GM12865 (cell line): ENCODE measurements at regions not wholly inside any gene's neighbourhood (a gene's known extent, or its start where the extent isn't known, plus 50 kb on each side); places are given as distances from the start of the nearest gene placed in this dataset.

ENCODE experiments used
- DNase-seq: peaks from one replicate; pipeline ENCODE4 v3.0.0; 2010; ENCODE audit warnings: low read depth
- H3K4me3 ChIP-seq: 2 replicates; pipeline ENCODE4 v1.5.1; 2011; ENCODE audit warnings: mild to moderate bottlenecking, low read depth, low read length, control low read depth
- TF ChIP-seq, protein P1 (sequence below): IDR thresholded peaks from 2 replicates; pipeline ENCODE4 v1.5.1; 2011; ENCODE audit warnings: low read length, control low read depth, low read depth, inconsistent platforms; ENCODE audit not compliant: insufficient read depth; ENCODE audit errors: missing control alignments

DNA sequence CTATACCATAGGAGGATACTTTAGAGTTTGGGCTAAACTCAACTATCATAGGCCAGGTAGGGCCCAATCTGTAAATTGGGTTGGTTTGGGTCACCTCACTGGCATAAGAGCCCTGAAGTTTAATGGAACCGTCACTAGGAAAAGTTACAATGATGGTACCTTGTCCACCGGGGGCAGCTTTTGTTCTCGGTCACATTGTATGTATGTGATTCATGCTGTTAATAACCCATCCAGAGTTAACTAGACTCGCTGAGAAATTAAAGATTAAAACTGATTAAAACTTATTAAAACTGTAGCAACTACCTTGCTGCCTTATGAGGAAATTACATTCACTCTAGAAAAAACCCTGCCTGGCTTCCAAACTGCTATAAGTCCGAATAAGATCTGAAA lies 145.0 kb upstream of the TMCO5A start:
- no peak for DNase-seq
- TF ChIP-seq, protein P1, sequence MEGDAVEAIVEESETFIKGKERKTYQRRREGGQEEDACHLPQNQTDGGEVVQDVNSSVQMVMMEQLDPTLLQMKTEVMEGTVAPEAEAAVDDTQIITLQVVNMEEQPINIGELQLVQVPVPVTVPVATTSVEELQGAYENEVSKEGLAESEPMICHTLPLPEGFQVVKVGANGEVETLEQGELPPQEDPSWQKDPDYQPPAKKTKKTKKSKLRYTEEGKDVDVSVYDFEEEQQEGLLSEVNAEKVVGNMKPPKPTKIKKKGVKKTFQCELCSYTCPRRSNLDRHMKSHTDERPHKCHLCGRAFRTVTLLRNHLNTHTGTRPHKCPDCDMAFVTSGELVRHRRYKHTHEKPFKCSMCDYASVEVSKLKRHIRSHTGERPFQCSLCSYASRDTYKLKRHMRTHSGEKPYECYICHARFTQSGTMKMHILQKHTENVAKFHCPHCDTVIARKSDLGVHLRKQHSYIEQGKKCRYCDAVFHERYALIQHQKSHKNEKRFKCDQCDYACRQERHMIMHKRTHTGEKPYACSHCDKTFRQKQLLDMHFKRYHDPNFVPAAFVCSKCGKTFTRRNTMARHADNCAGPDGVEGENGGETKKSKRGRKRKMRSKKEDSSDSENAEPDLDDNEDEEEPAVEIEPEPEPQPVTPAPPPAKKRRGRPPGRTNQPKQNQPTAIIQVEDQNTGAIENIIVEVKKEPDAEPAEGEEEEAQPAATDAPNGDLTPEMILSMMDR: no peak
- H3K4me3 ChIP-seq: no peak overlapping the region

DNA sequence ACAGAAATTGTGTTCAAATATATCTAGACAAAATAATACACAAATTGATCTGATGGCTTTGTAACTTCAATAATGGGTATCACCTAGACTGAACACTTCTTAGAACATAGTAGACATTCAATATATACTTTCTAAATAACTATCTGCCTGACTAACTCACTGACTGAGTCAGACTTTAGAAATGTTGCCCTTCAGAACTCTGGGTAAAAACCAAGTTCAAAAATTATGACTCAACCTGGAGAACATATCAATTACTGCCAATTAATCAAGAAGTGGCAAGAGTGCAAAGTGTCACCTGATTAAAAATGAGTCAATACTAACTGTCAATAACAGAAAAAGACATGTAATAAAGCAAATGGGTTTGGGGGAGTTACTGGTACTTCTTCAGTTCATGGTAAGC lies 144.6 kb upstream of the TMCO5A start:
- TF ChIP-seq, protein P1: no peak
- no peak for DNase-seq
- H3K4me3 ChIP-seq: no peak overlapping the region

DNA sequence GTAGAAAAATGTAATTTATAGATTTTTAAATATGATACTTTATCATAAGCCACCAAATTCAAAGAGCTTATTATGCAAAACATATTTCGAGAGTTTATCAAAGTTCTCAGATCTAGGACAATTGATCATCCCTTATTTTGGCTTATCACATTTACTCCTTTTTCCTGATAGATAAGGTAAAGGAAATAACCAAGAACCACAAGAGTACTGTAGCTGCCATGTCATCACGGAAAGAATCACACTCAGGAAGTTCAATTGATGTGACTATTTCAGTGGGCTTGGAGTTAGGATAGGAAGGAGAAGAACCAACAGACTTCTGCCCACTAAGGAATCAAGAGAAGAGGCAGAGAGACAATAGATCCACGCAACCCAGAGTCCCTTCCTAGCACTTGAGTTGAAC lies 142.7 kb upstream of the TMCO5A start:
- TF ChIP-seq, protein P1: no peak

DNA sequence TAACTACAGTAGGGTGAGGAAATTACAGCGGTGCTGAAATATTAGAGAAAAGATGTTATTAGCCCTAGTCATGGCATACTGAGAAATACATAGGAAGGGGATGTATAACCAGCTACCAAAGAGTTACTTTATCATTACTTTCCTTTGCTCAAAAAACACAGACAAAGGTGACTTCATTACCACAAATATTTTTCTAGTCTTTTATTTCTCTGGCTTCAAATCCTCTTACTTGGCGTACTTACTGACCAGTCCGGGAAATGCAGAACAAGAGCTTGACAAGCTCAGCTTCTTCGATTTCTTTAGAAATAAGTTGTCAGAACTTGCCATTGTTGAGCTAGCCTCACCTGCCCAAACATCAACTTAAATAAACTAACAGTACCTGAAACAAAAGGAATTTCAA lies 142.1 kb upstream of the TMCO5A start:
- DNase-seq: no peak
- TF ChIP-seq, protein P1: no peak
- no peak overlapping the region for H3K4me3 ChIP-seq

More for the DNA sequence above, 142.7 kb upstream of the TMCO5A start:
- no peak for DNase-seq
- H3K4me3 ChIP-seq: no peak overlapping the region

DNA sequence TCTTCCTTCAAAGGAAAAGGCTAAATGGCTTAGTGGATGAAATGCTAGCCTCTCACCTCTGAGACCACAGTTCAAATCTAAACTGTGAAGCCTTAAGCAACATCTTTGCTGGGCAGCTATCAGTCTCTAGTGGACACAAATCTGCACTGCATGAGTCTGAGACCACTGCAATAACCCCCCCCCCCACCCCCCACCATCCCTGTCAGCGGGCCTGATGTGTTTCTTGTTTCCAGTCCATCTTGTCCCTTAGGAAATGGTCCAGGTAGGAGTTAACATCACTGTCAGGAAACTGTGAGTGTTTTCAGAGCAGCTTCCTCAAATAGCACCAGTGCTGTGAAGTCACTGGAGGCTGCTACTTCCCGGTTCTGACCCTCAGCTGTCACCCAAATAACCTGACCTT lies 140.6 kb upstream of the TMCO5A start:
- TF ChIP-seq, protein P1: no peak
- no peak overlapping the region for H3K4me3 ChIP-seq
- no peak for DNase-seq

DNA sequence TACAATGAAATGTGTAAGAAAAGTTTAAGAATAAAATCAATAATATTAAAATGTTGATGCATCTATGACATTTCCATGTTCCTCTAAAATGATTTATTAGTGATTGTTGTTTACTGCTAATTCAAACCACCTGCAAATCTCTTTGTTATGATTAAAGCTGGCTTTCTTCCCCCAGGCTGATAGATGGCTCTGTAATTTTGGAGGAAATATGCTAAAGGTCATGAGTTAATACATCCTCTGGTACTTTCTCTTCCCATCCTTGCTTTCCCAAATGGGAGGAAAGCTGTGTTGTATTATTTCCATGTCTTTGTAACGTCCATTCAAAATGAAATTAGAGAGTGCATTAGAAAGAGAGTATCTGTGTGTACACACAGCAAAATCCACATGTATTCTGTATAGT lies 139.5 kb upstream of the TMCO5A start:
- no peak for DNase-seq
- TF ChIP-seq, protein P1: no peak
- no peak overlapping the region for H3K4me3 ChIP-seq

DNA sequence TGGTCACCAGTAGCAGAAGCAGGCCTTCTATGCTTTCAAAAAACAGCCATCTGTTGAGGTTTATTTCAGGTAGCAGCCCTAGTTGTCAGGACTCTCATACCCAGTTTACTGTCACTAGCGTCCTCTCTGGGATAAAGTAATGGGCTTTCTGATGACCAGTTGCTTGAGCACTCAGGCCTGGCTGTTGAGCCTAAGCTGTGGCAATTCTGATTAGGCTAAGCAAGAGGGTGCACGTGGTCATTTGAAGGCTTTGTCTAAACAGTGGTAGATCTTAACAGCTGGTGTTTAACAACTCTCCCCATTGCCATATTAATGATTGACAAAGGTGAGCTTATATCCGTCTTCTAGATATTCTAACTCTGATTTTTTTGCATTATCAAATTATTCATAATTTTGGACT lies 132.9 kb upstream of the TMCO5A start:
- DNase-seq: no peak
- TF ChIP-seq, protein P1: no peak
- H3K4me3 ChIP-seq: no peak overlapping the region
